ENCODE measurements at regions not wholly inside any gene's neighbourhood (a gene's known extent, or its start where the extent isn't known, plus 50 kb on each side); places are given as distances from the start of the nearest gene placed in this dataset.
"Not testable (repeated sequence)": the region's sequence is repeated elsewhere in the genome, so short reads cannot be mapped to it uniquely, and the experiment has no call there.

- H3K27me3 Mint-ChIP-seq; POLR2A ChIA-PET; H3K27ac Mint-ChIP-seq; H3K4me1 Mint-ChIP-seq; H3K36me3 Mint-ChIP-seq (ENCODE audit: low read depth); CTCF ChIA-PET; H3K4me3 Mint-ChIP-seq; DNase-seq: not testable (repeated sequence)
- H3K9me3 Mint-ChIP-seq: peaks cover 13% of the 10 kb centered on the region
Measured at GRCh38 chr3:164003016-164003415, 1075.3 kb downstream of the SI start.

- ChIA-PET POLR2A (no interaction called here), CTCF (no interaction called here)
- Mint-ChIP-seq H3K9me3 (peaks cover 2% of the 10 kb centered on the region), H3K4me3 (no peak overlapping the region), H3K36me3 (ENCODE audit: low read depth) (no peaks in the 10 kb centered on the region), H3K27ac (no peak overlapping the region), H3K4me1 (no peaks in the 10 kb centered on the region), H3K27me3 (no peaks in the 10 kb centered on the region)
- no peak for DNase-seq
Measured at GRCh38 chr3:163983940-163984339, 1094.4 kb downstream of the SI start.

GRCh38 chr3:163971861-163972260 is 1106.4 kb downstream of the SI start:
- DNase-seq: no peak
- Mint-ChIP-seq H3K27me3 (no peaks in the 10 kb centered on the region), H3K36me3 (ENCODE audit: low read depth) (no peaks in the 10 kb centered on the region), H3K4me1 (no peaks in the 10 kb centered on the region), H3K9me3 (peaks cover 10% of the 10 kb centered on the region), H3K27ac (no peak overlapping the region), H3K4me3 (no peak overlapping the region)
- ChIA-PET CTCF (no interaction called here), POLR2A (no interaction called here)

- H3K27me3 Mint-ChIP-seq: no peaks in the 10 kb centered on the region
- no peak for DNase-seq
- H3K9me3 Mint-ChIP-seq: peaks cover 6% of the 10 kb centered on the region
- H3K4me1 Mint-ChIP-seq: no peaks in the 10 kb centered on the region
- ChIA-PET CTCF (no interaction called here), POLR2A (no interaction called here)
- no peak overlapping the region for H3K4me3 Mint-ChIP-seq
- no peaks in the 10 kb centered on the region for H3K36me3 Mint-ChIP-seq (ENCODE audit: low read depth)
- no peak overlapping the region for H3K27ac Mint-ChIP-seq
Measured at GRCh38 chr3:163957072-163957471, 1121.2 kb downstream of the SI start.

- no peak overlapping the region for H3K27ac Mint-ChIP-seq
Measured at GRCh38 chr3:163953526-163953925, 1124.8 kb downstream of the SI start.

GRCh38 chr3:163952499-163952898 is 1125.8 kb downstream of the SI start:
- POLR2A ChIA-PET: no interaction called here
- DNase-seq: no peak
- H3K4me3 Mint-ChIP-seq: no peak overlapping the region
- H3K27ac Mint-ChIP-seq: no peak overlapping the region
- CTCF ChIA-PET: no interaction called here
- no peaks in the 10 kb centered on the region for H3K4me1 Mint-ChIP-seq
- no peaks in the 10 kb centered on the region for H3K27me3 Mint-ChIP-seq
- peaks cover 6% of the 10 kb centered on the region for H3K9me3 Mint-ChIP-seq
- H3K36me3 Mint-ChIP-seq (ENCODE audit: low read depth): no peaks in the 10 kb centered on the region

More at GRCh38 chr3:163953526-163953925, 1124.8 kb downstream of the SI start:
- no peaks in the 10 kb centered on the region for H3K4me1 Mint-ChIP-seq
- POLR2A ChIA-PET: no interaction called here
- CTCF ChIA-PET: no interaction called here
- H3K9me3 Mint-ChIP-seq: peaks cover 2% of the 10 kb centered on the region
- no peaks in the 10 kb centered on the region for H3K36me3 Mint-ChIP-seq (ENCODE audit: low read depth)
- no peaks in the 10 kb centered on the region for H3K27me3 Mint-ChIP-seq
- H3K4me3 Mint-ChIP-seq: no peak overlapping the region
- no peak for DNase-seq

GRCh38 chr3:163951397-163951987 is 1126.8 kb downstream of the SI start:
- no peak overlapping the region for H3K4me3 Mint-ChIP-seq
- POLR2A ChIA-PET: no interaction called here
- no peaks in the 10 kb centered on the region for H3K27me3 Mint-ChIP-seq
- no peaks in the 10 kb centered on the region for H3K4me1 Mint-ChIP-seq
- no peak overlapping the region for H3K27ac Mint-ChIP-seq
- H3K36me3 Mint-ChIP-seq (ENCODE audit: low read depth): no peaks in the 10 kb centered on the region
- CTCF ChIA-PET: no interaction called here
- peaks cover 6% of the 10 kb centered on the region for H3K9me3 Mint-ChIP-seq
- no peak for DNase-seq

- no peaks in the 10 kb centered on the region for H3K4me1 Mint-ChIP-seq
- ChIA-PET POLR2A (no interaction called here), CTCF (no interaction called here)
- no peaks in the 10 kb centered on the region for H3K36me3 Mint-ChIP-seq (ENCODE audit: low read depth)
- H3K27ac Mint-ChIP-seq: no peak overlapping the region
- peaks cover 14% of the 10 kb centered on the region for H3K9me3 Mint-ChIP-seq
- H3K4me3 Mint-ChIP-seq: no peak overlapping the region
- no peaks in the 10 kb centered on the region for H3K27me3 Mint-ChIP-seq
- no peak for DNase-seq
Measured at GRCh38 chr3:163946785-163947184, 1131.5 kb downstream of the SI start.

- Mint-ChIP-seq H3K4me3 (no peak overlapping the region), H3K27ac (no peak overlapping the region), H3K36me3 (ENCODE audit: low read depth) (no peaks in the 10 kb centered on the region), H3K27me3 (no peaks in the 10 kb centered on the region), H3K4me1 (no peaks in the 10 kb centered on the region), H3K9me3 (peaks cover 14% of the 10 kb centered on the region)
- ChIA-PET CTCF (no interaction called here), POLR2A (no interaction called here)
- DNase-seq: no peak
Measured at GRCh38 chr3:163943664-163944063, 1134.6 kb downstream of the SI start.

- no peak for DNase-seq
- CTCF ChIA-PET: no interaction called here
- no peaks in the 10 kb centered on the region for H3K27me3 Mint-ChIP-seq
Measured at GRCh38 chr3:163939926-163940325, 1138.4 kb downstream of the SI start.

GRCh38 chr3:163936543-163936942 is 1141.8 kb downstream of the SI start:
- no peak for DNase-seq
- ChIA-PET POLR2A (no interaction called here), CTCF (no interaction called here)
- H3K9me3 Mint-ChIP-seq: peaks cover 3% of the 10 kb centered on the region
- H3K27me3 Mint-ChIP-seq: no peaks in the 10 kb centered on the region
- H3K36me3 Mint-ChIP-seq (ENCODE audit: low read depth): no peaks in the 10 kb centered on the region
- no peaks in the 10 kb centered on the region for H3K4me1 Mint-ChIP-seq
- no peak overlapping the region for H3K4me3 Mint-ChIP-seq
- H3K27ac Mint-ChIP-seq: no peak overlapping the region

More at GRCh38 chr3:163939926-163940325, 1138.4 kb downstream of the SI start:
- H3K36me3 Mint-ChIP-seq (ENCODE audit: low read depth): no peaks in the 10 kb centered on the region
- POLR2A ChIA-PET: no interaction called here
- H3K27ac Mint-ChIP-seq: no peak overlapping the region
- no peaks in the 10 kb centered on the region for H3K4me1 Mint-ChIP-seq
- H3K4me3 Mint-ChIP-seq: no peak overlapping the region
- peaks cover 10% of the 10 kb centered on the region for H3K9me3 Mint-ChIP-seq

GRCh38 chr3:163935411-163935810 is 1142.9 kb downstream of the SI start:
- Mint-ChIP-seq H3K4me1 (no peaks in the 10 kb centered on the region), H3K9me3 (peaks cover 3% of the 10 kb centered on the region), H3K36me3 (ENCODE audit: low read depth) (no peaks in the 10 kb centered on the region), H3K27ac (no peak overlapping the region), H3K27me3 (no peaks in the 10 kb centered on the region), H3K4me3 (no peak overlapping the region)
- POLR2A ChIA-PET: no interaction called here
- no peak for DNase-seq
- CTCF ChIA-PET: no interaction called here

- peaks cover under 1% of the 10 kb centered on the region for H3K9me3 Mint-ChIP-seq
- no peak for DNase-seq
- no peak overlapping the region for H3K27ac Mint-ChIP-seq
- H3K27me3 Mint-ChIP-seq: no peaks in the 10 kb centered on the region
- no peak overlapping the region for H3K4me3 Mint-ChIP-seq
- ChIA-PET POLR2A (no interaction called here), CTCF (no interaction called here)
- H3K36me3 Mint-ChIP-seq (ENCODE audit: low read depth): no peaks in the 10 kb centered on the region
- no peaks in the 10 kb centered on the region for H3K4me1 Mint-ChIP-seq
Measured at GRCh38 chr3:163929069-163929652, 1149.1 kb downstream of the SI start.

GRCh38 chr3:163927521-163927920 is 1150.8 kb downstream of the SI start:
- H3K27me3 Mint-ChIP-seq: no peaks in the 10 kb centered on the region
- CTCF ChIA-PET: no interaction called here
- no peak overlapping the region for H3K27ac Mint-ChIP-seq

More at GRCh38 chr3:163927521-163927920, 1150.8 kb downstream of the SI start:
- Mint-ChIP-seq H3K4me3 (no peak overlapping the region), H3K4me1 (no peaks in the 10 kb centered on the region), H3K9me3 (no peaks in the 10 kb centered on the region), H3K36me3 (ENCODE audit: low read depth) (no peaks in the 10 kb centered on the region)
- POLR2A ChIA-PET: no interaction called here
- DNase-seq: no peak
